WI38 (cell line): ENCODE measurements at regions not wholly inside any gene's neighbourhood (a gene's known extent, or its start where the extent isn't known, plus 50 kb on each side); places are given as distances from the start of the nearest gene placed in this dataset.
"Not testable (repeated sequence)": the region's sequence is repeated elsewhere in the genome, so short reads cannot be mapped to it uniquely, and the experiment has no call there.

Source experiments
- H3K4me3 ChIP-seq: 2 replicates; pipeline ENCODE4 v1.5.1; 2011; ENCODE audit warnings: low read depth, mild to moderate bottlenecking, control low read depth, low read length
- TF ChIP-seq, protein P1 (sequence below): IDR thresholded peaks from 2 replicates; pipeline ENCODE4 v1.5.1; 2012; ENCODE audit warnings: low read depth, mild to moderate bottlenecking, control low read depth, low read length

DNA sequence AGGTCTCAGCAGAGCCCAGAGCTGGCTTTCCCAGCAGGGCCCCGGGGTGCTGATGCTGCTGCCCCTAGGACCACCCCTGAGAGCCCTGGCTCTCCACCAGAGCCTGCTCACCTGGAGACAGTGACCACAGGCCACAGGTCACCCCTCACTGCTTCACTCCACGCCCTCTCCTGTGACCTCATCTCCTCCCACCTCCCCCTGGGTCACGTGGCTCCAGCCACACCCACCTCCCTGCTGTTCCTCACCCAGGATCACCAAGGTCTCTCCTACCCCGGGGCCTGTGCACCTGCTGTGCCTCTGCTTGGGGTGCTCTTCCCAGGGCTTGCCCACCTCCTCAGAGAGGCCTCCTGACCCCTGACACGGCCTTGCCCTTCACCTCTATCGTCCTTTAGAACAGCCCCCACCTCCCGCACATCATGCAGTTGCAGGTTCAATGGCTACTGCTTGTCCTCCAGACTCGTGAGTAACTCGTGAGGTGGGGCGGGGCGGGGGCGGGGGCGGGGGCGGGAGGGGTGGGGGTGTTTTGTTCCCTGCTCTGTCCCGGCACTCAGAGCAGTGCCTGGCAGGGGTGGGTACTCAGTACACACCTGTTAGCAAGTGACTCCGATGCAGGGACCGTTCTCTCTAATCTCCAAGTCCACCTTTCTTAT is 468.0 kb downstream of the PREX1 start:
- H3K4me3 ChIP-seq, result no peak overlapping the region
- TF ChIP-seq, protein P1, sequence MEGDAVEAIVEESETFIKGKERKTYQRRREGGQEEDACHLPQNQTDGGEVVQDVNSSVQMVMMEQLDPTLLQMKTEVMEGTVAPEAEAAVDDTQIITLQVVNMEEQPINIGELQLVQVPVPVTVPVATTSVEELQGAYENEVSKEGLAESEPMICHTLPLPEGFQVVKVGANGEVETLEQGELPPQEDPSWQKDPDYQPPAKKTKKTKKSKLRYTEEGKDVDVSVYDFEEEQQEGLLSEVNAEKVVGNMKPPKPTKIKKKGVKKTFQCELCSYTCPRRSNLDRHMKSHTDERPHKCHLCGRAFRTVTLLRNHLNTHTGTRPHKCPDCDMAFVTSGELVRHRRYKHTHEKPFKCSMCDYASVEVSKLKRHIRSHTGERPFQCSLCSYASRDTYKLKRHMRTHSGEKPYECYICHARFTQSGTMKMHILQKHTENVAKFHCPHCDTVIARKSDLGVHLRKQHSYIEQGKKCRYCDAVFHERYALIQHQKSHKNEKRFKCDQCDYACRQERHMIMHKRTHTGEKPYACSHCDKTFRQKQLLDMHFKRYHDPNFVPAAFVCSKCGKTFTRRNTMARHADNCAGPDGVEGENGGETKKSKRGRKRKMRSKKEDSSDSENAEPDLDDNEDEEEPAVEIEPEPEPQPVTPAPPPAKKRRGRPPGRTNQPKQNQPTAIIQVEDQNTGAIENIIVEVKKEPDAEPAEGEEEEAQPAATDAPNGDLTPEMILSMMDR, result no peak

- not testable (repeated sequence) for H3K4me3 ChIP-seq
Measured at GRCh38 chr20:48359055-48359390, 468.8 kb downstream of the PREX1 start.

DNA sequence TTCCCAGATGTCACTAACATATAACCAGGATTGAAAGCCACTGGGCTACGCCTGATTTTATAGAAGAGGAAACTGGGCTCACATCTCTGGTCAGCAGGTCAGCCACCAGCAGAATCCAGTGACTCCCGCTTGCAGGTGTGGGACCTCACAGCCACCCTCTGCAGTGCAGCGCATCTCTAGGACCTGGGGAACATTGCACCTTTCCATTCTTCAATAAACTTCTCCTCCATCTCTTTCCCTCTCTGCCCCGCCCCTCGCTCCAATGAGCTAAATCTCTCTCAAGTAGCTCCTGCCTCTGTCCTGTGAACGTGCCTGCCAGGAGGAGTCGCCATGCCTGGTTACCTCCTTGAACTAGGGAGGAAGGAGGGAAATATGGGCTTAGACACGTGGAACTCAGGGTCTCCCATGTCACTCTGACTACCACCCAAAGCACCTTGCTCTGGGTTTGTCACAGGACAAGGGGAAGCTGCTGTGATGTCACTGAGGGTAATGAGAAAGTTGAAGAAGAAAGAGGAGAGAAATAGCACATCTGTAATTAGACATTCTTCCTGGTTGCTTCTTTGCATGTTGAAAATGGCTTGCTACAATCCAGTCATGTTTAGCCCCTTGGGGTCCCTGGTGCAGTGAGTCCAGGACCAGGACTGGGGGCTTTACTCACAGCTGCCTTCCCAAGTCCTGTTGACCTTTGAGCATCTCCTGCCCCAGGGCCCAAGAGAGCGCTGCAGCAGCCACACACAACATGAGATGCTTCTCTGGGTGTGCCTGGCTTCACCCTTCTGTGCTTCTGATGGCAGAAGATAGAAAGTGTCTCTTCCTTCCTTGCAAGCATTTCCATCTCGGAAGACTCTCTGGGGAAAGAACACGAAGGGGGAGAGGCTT is 469.4 kb downstream of the PREX1 start:
- TF ChIP-seq, protein P1, result no peak
- no peak overlapping the region for H3K4me3 ChIP-seq

- TF ChIP-seq, protein P1, result no peak
- H3K4me3 ChIP-seq, result no peak overlapping the region
Measured at GRCh38 chr20:48357714-48358113, 470.1 kb downstream of the PREX1 start.

GRCh38 chr20:48354903-48355302 is 472.9 kb downstream of the PREX1 start:
- TF ChIP-seq, protein P1, result no peak
- no peak overlapping the region for H3K4me3 ChIP-seq

DNA sequence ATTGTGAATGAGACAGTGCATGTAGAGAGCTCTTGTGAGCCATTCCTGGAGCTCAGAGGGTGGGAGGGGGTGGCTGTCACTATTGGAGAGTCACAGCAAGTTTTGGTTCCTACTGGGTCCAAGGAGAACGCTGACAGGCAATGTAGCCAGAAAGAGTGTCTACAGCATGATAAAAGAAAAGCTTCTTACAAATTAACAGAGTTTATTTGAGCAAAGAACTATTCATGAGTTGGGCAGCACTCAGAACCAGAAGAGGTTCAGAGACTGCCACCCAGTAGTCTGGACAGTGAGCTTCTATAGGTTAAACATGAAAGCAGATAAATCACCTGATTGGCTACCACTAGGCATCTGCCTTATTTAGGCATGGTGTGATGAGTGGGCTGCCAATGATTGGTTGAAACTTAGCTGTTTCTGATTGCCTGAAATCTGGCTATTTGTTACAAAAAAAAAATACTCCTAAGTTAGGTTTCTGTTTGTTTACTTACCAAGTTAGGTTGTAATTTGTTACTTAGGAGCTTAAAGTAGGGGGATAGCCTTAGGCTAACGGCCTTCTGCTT is 473.4 kb downstream of the PREX1 start:
- TF ChIP-seq, protein P1, result no peak
- H3K4me3 ChIP-seq, result no peak overlapping the region

DNA sequence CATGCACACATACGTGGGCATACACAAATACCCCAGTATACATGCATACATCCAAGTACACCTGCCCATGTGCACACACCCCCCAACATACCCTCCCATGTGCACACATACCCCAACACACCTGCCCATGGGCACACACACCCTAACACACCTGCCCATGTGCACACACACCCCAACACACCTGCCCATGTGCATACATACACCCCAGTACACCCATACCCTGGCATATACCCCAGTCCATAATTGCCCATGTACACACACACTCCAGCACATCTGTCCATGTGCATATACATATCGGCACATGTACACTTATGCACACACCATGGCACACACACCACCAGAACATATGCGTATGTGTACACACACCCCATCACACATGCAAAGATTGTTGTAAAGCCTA is 475.2 kb downstream of the PREX1 start:
- H3K4me3 ChIP-seq, result no peak overlapping the region
- TF ChIP-seq, protein P1, result no peak
